C4-2B (cell line): ENCODE measurements at regions not wholly inside any gene's neighbourhood (a gene's known extent, or its start where the extent isn't known, plus 50 kb on each side); places are given as distances from the start of the nearest gene placed in this dataset.

Experiments
- ZFX ChIP-seq: fragments of 450-650 bp; IDR thresholded peaks from 2 replicates; pipeline ENCODE4 v1.6.1; 2017
- TF ChIP-seq, protein P1 (sequence below): fragments of 450-650 bp; conservative IDR thresholded peaks from 2 replicates; pipeline ENCODE4 v1.5.1; 2017; ENCODE audit warnings: mild to moderate bottlenecking

GRCh38 chr12:24287963-24288362, 338.5 kb upstream of the SOX5 start:
- TF ChIP-seq, protein P1, sequence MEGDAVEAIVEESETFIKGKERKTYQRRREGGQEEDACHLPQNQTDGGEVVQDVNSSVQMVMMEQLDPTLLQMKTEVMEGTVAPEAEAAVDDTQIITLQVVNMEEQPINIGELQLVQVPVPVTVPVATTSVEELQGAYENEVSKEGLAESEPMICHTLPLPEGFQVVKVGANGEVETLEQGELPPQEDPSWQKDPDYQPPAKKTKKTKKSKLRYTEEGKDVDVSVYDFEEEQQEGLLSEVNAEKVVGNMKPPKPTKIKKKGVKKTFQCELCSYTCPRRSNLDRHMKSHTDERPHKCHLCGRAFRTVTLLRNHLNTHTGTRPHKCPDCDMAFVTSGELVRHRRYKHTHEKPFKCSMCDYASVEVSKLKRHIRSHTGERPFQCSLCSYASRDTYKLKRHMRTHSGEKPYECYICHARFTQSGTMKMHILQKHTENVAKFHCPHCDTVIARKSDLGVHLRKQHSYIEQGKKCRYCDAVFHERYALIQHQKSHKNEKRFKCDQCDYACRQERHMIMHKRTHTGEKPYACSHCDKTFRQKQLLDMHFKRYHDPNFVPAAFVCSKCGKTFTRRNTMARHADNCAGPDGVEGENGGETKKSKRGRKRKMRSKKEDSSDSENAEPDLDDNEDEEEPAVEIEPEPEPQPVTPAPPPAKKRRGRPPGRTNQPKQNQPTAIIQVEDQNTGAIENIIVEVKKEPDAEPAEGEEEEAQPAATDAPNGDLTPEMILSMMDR, result no peak
- TF ChIP-seq ZFX, result no peak
